A549 (cell line): ENCODE measurements at regions not wholly inside any gene's neighbourhood (a gene's known extent, or its start where the extent isn't known, plus 50 kb on each side); places are given as distances from the start of the nearest gene placed in this dataset.

ENCODE experiments used
- ATAC-seq, 2 experiments: fragments of 200-7000 bp in 1 of 2; fragments of >200 bp in 1 of 2; cut with Nextera tagmentation in 1 of 2; cut with Tn5 transposase in 1 of 2; 3 replicates each; pipeline versions ENCODE4 v1.8.0 to v1.9.1; 2018 to 2020; ENCODE audit warnings: mild to moderate bottlenecking in 1 of 2, moderate library complexity in 1 of 2
- CTCF ChIA-PET: fragments of 300-600 bp; sonication (Branson Sonifier 250); formaldehyde crosslinking; extraction: SDS; loops from one replicate; lab custom pipeline; 2021; ENCODE audit warnings: antibody characterized with exemption, inconsistent platforms; lab: Yijun Ruan, JAX
- POLR2A ChIA-PET: fragments of 350-600 bp; formaldehyde crosslinking; extraction: SDS; loops from one replicate; lab custom pipeline; 2021; ENCODE audit warnings: antibody characterized with exemption, inconsistent platforms; lab: Yijun Ruan, JAX
- DNase-seq, 2 experiments: peaks; one replicate each; pipeline versions ENCODE4 v3.0.0 to v3.0.0-alpha.2; 2011 to 2016; ENCODE audit warnings: low read depth in 1 of 2, low spot score in 1 of 2
- FAIRE-seq: peaks from 2 replicates; lab custom pipeline; 2011; peaks lifted over from hg19 to GRCh38; lab: Jason Lieb, UNC
- H3K27ac ChIP-seq, 2 experiments: fragments of >200 bp; sonication (Bioruptor Twin); formaldehyde crosslinking; 3 replicates each; pipeline ENCODE4 v1.5.1; 2016 to 2017
- H3K4me1 ChIP-seq: fragments of >200 bp; sonication (Bioruptor Twin); formaldehyde crosslinking; 3 replicates; pipeline ENCODE4 v1.6.1; 2016
- H3K4me2 ChIP-seq: fragments of >200 bp; sonication (Bioruptor Twin); formaldehyde crosslinking; 3 replicates; pipeline ENCODE4 v1.6.1; 2016
- H3K4me3 ChIP-seq: fragments of >200 bp; sonication (Bioruptor Twin); formaldehyde crosslinking; 3 replicates; pipeline ENCODE4 v1.5.1; 2016
- H3K9me3 ChIP-seq: fragments of >200 bp; sonication (Bioruptor Twin); formaldehyde crosslinking; 3 replicates; pipeline ENCODE4 v1.6.1; 2016
- BHLHE40 ChIP-seq: IDR thresholded peaks from 2 replicates; pipeline ENCODE4 v1.6.1; 2012; ENCODE audit warnings: low read depth, low read length, inconsistent platforms
- CTCF ChIP-seq: fragments of >200 bp; sonication (Bioruptor Twin); formaldehyde crosslinking; IDR thresholded peaks from 3 replicates; pipeline ENCODE4 v1.5.1; 2016
- E2F6 ChIP-seq: IDR thresholded peaks from 2 replicates; pipeline ENCODE4 v1.6.1; 2012; ENCODE audit warnings: low read depth, borderline replicate concordance
- EHF ChIP-seq: fragments of 250-450 bp; sonication (Bioruptor Pico); IDR thresholded peaks from 2 replicates; pipeline ENCODE4 v1.5.0; 2020; ENCODE audit warnings: mild to moderate bottlenecking
- GATA3 ChIP-seq: IDR thresholded peaks from 2 replicates; pipeline ENCODE4 v1.6.1; 2012; ENCODE audit warnings: borderline replicate concordance
- HES2 ChIP-seq: fragments of >200 bp; sonication (Bioruptor Twin); formaldehyde crosslinking; IDR thresholded peaks from 2 replicates; pipeline ENCODE4 v1.6.1; 2016
- HMGXB4 ChIP-seq: fragments of 250-450 bp; sonication (Bioruptor Pico); IDR thresholded peaks from 2 replicates; pipeline ENCODE4 v1.5.0; 2021; ENCODE audit warnings: mild to moderate bottlenecking, moderate library complexity, borderline replicate concordance
- HOXA7 ChIP-seq: fragments of 250-450 bp; sonication (Bioruptor Pico); IDR thresholded peaks from 2 replicates; pipeline ENCODE4 v1.5.0; 2020; ENCODE audit warnings: mild to moderate bottlenecking, moderate library complexity
- JUNB ChIP-seq: fragments of >200 bp; sonication (Bioruptor Twin); formaldehyde crosslinking; IDR thresholded peaks from 2 replicates; pipeline ENCODE4 v1.6.1; 2016
- MAX ChIP-seq: IDR thresholded peaks from 2 replicates; pipeline ENCODE4 v1.6.1; 2012
- MYC ChIP-seq: IDR thresholded peaks from 2 replicates; pipeline ENCODE4 v1.6.1; 2012; ENCODE audit warnings: mild to moderate bottlenecking, inconsistent platforms, low read length, improper control_type of control experiment, borderline replicate concordance
- NFE2L2 ChIP-seq: fragments of 150-350 bp; conservative IDR thresholded peaks from 2 replicates; pipeline ENCODE4 v1.6.1; 2014; ENCODE audit warnings: low read length
- PBX3 ChIP-seq: IDR thresholded peaks from 2 replicates; pipeline ENCODE4 v1.6.1; 2012
- RARB ChIP-seq: fragments of 250-450 bp; sonication (Bioruptor Pico); IDR thresholded peaks from 2 replicates; pipeline ENCODE4 v1.8.0; 2021; ENCODE audit warnings: mild to moderate bottlenecking, moderate library complexity
- RCOR1 ChIP-seq: fragments of 150-350 bp; IDR thresholded peaks from 2 replicates; pipeline ENCODE4 v1.6.1; 2014; ENCODE audit warnings: antibody characterized with exemption, low read length, low read depth
- REST ChIP-seq: fragments of 200-600 bp; sonication (generic); IDR thresholded peaks from 2 replicates; pipeline ENCODE4 v1.6.1; 2016; ENCODE audit warnings: antibody characterized with exemption, mild to moderate bottlenecking, moderate library complexity
- TFCP2L1 ChIP-seq: fragments of 250-450 bp; sonication (Bioruptor Pico); IDR thresholded peaks from 2 replicates; pipeline ENCODE4 v1.5.0; 2021; ENCODE audit warnings: mild to moderate bottlenecking
- ZC3H11A ChIP-seq: fragments of 450-650 bp; IDR thresholded peaks from 2 replicates; pipeline ENCODE4 v1.6.1; 2014; ENCODE audit warnings: antibody characterized with exemption, mild to moderate bottlenecking
- ZFP36 ChIP-seq: fragments of 450-650 bp; IDR thresholded peaks from 2 replicates; pipeline ENCODE4 v1.6.1; 2014; ENCODE audit warnings: borderline replicate concordance; ENCODE audit not compliant: partially characterized antibody
- ZNF302 ChIP-seq: fragments of 250-450 bp; sonication (Bioruptor Pico); IDR thresholded peaks from 2 replicates; pipeline ENCODE4 v1.9.0; 2021; ENCODE audit warnings: inconsistent platforms, mild to moderate bottlenecking, moderate library complexity
- WGBS: methylation state at CpG from one replicate; pipeline ENCODE4 v1.1.6; 2017; ENCODE audit errors: missing lambda C conversion rate; 5-methylcytosine and 5-hydroxymethylcytosine counted together

GRCh38 chr3:177743173-177743890 lies 546.0 kb upstream of the TBL1XR1 start:
- DNase-seq (no peak), ATAC-seq (no peak), FAIRE-seq (no peak)
- H3K27ac ChIP-seq = no peak overlapping the region
- no peak overlapping the region for H3K4me2 ChIP-seq
- no peaks in the 10 kb centered on the region for H3K4me1 ChIP-seq
- no peaks in the 10 kb centered on the region for H3K9me3 ChIP-seq
- CTCF ChIA-PET = no interaction called here
- TF ChIP-seq HES2 = no peak
- no peak for TF ChIP-seq RARB (CRISPR knock-in tag)
- TF ChIP-seq HMGXB4 (CRISPR knock-in tag) = no peak
- no peak for TF ChIP-seq NFE2L2
- no peak for TF ChIP-seq GATA3
- TF ChIP-seq CTCF = no peak
- no peak for TF ChIP-seq JUNB
- TF ChIP-seq HOXA7 (CRISPR knock-in tag) = no peak
- no peak for TF ChIP-seq BHLHE40
- TF ChIP-seq REST = no peak
- TF ChIP-seq MAX = no peak
- no peak for TF ChIP-seq ZNF302 (CRISPR knock-in tag)
- TF ChIP-seq PBX3 = no peak
- TF ChIP-seq E2F6 = no peak
- no peak for TF ChIP-seq ZC3H11A
- no peak for TF ChIP-seq EHF (CRISPR knock-in tag)
- no peak for TF ChIP-seq MYC
- TF ChIP-seq RCOR1 = no peak
- TF ChIP-seq TFCP2L1 (CRISPR knock-in tag) = no peak
- no peak for TF ChIP-seq ZFP36
- TF ChIP-seq, all 56 proteins: peak for 0
- no peak overlapping the region for H3K4me3 ChIP-seq
- WGBS = 56% methylated on average over 3 of the region's 3 CpGs
- POLR2A ChIA-PET = no interaction called here
